Smooth muscle cell of the brain vasculature (primary cell): ENCODE measurements at regions not wholly inside any gene's neighbourhood (a gene's known extent, or its start where the extent isn't known, plus 50 kb on each side); places are given as distances from the start of the nearest gene placed in this dataset.
"Not testable (repeated sequence)": the region's sequence is repeated elsewhere in the genome, so short reads cannot be mapped to it uniquely, and the experiment has no call there.

Experiments used
- DNase-seq: peaks from one replicate; pipeline ENCODE4 v3.0.0-alpha.2; 2012; ENCODE audit warnings: low read depth, low spot score

- no peak for DNase-seq
These were observed 364.4 kb downstream of the CD109 start for GRCh38 chr6:74060354-74060753.

GRCh38 chr6:74058606-74059005, 362.6 kb downstream of the CD109 start:
- no peak for DNase-seq

- no peak for DNase-seq
These were observed 361.3 kb downstream of the CD109 start for GRCh38 chr6:74057326-74057725.

- no peak for DNase-seq
These were observed 358.2 kb downstream of the CD109 start for GRCh38 chr6:74054190-74054589.

GRCh38 chr6:74050921-74051320, 354.9 kb downstream of the CD109 start:
- DNase-seq, result no peak

GRCh38 chr6:74048387-74048786, 352.4 kb downstream of the CD109 start:
- no peak for DNase-seq

GRCh38 chr6:74044417-74045096, 348.6 kb downstream of the CD109 start:
- DNase-seq, result no peak

GRCh38 chr6:74041420-74041819, 345.4 kb downstream of the CD109 start:
- no peak for DNase-seq

- DNase-seq, result no peak
These were observed 322.8 kb downstream of the CD109 start for GRCh38 chr6:74018825-74019224.

- DNase-seq, result no peak
These were observed 319.4 kb downstream of the CD109 start for GRCh38 chr6:74015427-74015826.

GRCh38 chr6:74000666-74001490, 304.9 kb downstream of the CD109 start:
- no peak for DNase-seq

GRCh38 chr6:73990609-73991238, 294.7 kb downstream of the CD109 start:
- not testable (repeated sequence) for DNase-seq

- DNase-seq, result no peak
These were observed 293.4 kb downstream of the CD109 start for GRCh38 chr6:73989428-73989827.

GRCh38 chr6:73985891-73986290, 289.9 kb downstream of the CD109 start:
- no peak for DNase-seq

- no peak for DNase-seq
These were observed 288.7 kb downstream of the CD109 start for GRCh38 chr6:73984571-73985210.

- DNase-seq, result no peak
These were observed 287.4 kb downstream of the CD109 start for GRCh38 chr6:73983367-73983766.

- no peak for DNase-seq
These were observed 284.1 kb downstream of the CD109 start for GRCh38 chr6:73980096-73980495.

GRCh38 chr6:73978330-73978729, 282.3 kb downstream of the CD109 start:
- DNase-seq, result no peak

- DNase-seq, result not testable (repeated sequence)
These were observed 276.5 kb downstream of the CD109 start for GRCh38 chr6:73972518-73972917.

- DNase-seq, result peak; percentile 18
These were observed 274.3 kb downstream of the CD109 start for GRCh38 chr6:73969971-73970970.

- DNase-seq, result no peak
These were observed 272.3 kb downstream of the CD109 start for GRCh38 chr6:73968221-73968757.
